HG03108 (cell line): ENCODE measurements at regions not wholly inside any gene's neighbourhood (a gene's known extent, or its start where the extent isn't known, plus 50 kb on each side); places are given as distances from the start of the nearest gene placed in this dataset.
"Not testable (repeated sequence)": the region's sequence is repeated elsewhere in the genome, so short reads cannot be mapped to it uniquely, and the experiment has no call there.

ENCODE experiments used
- ATAC-seq: cut with Tn5 transposase; IDR thresholded peaks from one replicate; pipeline ENCODE4 v1.9.1; 2021; ENCODE audit warnings: moderate library complexity; ENCODE audit not compliant: unreplicated experiment

DNA sequence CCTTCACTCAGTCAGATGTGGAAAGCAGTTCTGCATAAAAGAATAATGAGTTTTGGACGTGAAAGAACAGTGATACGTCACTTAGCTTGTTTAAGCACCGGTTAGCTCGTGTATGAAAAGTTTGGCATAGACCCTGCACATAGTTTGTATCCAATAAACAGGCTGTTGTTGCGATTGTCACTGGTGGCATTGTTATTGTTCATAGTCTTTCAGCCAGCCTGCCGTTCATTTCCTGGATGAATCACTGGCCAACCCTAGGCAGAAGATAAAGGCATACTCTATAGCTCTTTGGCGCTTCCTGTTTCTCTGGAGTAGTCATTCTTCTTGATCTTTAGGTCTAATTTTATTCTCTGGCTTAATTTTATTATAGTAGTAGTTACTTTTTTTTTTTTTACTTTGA lies 57.8 kb upstream of the ANKRD30A start:
- ATAC-seq = no peak

DNA sequence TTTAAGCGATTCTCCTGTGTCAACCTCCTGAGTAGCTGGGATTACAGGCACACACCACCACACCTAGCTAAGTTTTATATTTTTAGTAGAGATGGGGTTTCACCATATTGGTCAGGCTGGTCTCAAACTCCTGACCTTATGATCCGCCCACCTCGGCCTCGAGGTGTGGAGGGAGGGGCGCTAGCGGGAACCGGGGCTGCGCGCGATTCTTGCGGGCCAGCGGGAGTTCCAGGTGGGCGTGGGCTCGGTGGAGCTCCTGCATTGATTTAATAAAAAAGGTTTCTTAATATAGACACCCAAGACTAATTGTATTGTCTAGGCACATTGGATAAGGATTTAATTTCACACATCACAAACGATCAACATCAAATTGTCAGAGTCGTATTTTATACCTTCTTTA lies 63.1 kb upstream of the ANKRD30A start:
- ATAC-seq = not testable (repeated sequence)

DNA sequence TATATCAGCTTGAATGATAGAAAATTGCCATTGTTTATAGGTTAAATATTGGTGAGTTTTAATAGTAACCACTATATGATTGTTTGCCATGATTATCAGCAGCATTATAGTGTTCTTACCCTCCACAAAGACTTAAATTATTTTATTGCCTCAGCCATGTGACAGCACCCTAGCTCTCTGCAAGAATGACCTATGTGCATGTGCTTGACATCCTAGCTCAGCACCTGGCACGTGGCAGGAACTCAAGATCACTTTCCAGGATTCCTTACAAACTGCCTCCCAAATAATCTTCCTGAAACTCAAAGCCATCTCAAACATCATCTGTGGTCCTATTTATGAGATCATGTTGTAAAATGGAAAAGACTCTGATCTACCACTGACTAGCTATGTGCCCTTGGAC lies 68.1 kb upstream of the ANKRD30A start:
- ATAC-seq = no peak

DNA sequence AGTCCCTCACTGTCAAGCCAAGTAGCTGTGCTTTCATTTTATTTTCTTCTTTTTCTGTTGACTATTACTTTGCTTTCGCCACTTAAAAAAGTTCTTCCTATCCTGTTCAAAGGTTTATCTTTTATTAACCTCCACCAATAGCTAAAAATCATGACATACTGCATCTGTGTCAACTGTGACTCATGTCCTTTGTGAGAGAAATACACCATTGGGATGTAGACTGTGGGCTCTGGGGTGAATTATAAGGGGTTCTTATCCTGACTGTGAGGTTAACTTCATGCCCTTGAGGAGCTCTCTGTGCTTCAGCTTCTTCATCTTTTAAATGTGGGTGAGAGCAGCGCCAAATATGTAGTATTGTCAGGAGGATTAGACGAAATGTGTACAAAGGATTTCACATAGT lies 71.9 kb upstream of the ANKRD30A start:
- ATAC-seq = no peak

DNA sequence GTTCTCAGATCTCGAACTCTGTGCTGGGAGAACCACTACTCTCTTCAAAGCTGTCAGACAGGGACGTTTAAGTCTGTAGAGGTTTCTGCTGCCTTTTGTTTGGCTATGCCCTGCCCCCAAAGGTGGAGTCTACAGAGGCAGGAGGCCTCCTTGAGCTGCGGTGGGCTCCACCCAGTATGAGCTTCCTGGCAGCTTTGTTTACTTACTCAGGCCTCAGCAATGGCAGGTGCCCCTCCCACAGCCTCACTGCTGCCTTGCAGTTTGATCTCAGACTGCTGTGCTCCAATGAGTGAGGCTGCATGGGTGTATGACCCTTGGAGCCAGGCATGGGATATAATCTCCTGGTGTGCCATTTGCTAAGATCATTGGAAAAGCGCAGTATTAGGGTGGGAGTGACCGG lies 75.4 kb upstream of the ANKRD30A start:
- ATAC-seq = not testable (repeated sequence)

DNA sequence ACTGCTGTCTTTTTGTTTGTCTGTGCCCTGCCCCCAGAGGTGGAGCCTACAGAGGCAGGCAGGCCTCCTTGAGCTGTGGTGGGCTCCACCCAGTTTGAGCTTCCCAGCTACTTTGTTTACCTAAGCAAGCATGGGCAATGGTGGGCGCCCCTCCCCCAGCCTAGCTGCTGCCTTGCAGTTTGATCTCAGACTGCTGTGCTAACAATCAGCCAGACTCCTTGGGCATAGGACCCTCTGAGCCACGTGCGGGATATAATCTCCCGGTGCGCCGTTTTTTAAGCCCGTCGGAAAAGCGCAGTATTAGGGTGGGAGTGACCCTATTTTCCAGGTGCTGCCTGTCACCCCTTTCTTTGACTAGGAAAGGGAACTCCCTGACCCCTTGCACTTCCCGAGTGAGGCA lies 81.1 kb upstream of the ANKRD30A start:
- ATAC-seq = not testable (repeated sequence)

DNA sequence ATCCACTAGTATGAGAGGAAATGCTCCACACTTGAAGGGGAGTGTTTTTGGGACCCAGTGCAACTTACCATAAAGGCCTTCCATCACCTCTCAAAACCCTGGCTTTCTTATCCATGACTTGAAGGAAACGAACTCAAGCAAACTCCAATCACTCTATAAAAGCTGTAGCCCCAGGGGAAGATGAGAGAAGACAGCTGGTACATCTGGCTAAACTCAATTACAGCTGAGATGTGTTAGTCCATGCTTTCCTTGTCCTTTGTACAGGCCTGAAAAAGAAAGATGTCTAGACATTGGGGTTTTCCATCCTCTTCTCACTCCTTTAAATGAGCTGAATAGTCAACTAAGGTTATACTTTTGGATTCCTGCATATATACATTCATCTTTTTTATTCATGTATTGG lies 89.5 kb upstream of the ANKRD30A start:
- no peak for ATAC-seq

DNA sequence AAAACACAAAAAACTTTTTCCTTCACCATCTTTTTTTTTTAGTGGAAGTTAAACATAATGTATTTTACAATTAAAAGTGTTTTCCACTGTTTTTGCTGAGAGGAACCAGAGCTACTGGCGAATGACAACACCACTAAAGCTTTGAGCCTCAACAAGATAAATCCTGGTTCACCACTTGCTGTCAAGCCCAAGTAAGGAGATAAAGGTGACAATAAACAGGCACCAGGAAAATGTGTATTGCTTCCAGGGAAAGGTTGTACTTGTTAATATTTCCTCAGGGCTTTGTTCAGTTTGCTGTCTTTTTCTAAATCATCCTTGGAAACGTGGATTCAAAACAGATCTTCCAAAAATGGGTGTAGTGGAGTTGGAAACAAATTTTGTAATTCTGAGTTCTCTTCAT lies 109.9 kb upstream of the ANKRD30A start:
- ATAC-seq = no peak

DNA sequence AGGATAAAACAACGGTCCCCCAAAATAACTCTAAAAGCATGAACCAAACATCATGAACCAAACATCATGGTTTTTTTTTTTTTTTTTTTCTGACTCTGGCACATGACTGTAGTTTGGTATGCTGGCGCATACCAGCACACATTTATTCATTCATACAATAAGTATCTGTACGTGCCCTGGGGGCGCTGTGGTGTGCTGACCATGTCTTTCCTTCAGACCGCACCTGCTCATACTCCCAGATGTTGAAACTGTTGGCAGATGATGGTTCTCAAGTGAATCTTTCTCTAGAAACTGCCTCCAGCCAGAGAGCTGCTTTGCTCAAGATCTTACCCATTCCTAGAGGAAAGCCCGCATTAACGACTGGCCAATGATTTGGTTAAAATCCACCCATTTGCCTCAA lies 114.7 kb upstream of the ANKRD30A start:
- ATAC-seq = no peak

DNA sequence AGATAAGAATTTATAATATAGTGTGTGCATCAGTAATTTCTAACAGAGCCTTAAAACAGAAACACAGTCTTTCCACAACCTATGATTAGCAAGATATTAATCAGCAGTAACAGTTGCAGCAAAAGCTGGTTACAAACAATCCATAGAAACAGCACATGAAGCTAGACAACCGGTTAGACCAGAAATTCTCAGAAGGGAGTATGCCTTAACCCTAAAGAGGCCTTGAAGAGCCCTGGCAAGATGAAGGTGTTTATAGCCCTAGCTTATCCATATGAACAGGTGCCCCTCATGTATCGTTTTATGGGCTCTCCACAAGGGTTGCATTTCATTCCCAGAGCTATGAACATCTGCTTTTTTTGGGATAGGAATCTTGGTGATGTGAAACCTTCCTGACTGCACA lies 117.1 kb upstream of the ANKRD30A start:
- ATAC-seq = not testable (repeated sequence)

DNA sequence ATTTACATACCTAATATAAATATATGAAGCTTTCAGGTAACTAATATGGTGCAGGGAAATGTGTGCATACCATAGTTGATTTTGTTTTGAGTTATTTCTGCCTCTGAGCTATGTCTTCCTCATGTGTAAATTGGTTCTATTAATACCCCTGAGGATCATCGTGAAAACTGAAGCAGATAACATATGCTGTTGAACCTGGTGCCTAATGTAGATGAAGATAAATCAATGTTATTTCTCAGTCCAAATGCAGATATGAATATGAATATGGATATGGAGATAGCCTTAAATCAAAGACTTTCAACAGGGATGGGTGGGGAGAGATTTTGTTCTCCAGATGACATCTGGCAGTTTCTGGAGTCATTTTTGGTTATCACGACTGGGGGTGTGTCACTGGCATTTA lies 122.3 kb upstream of the ANKRD30A start:
- ATAC-seq = no peak

DNA sequence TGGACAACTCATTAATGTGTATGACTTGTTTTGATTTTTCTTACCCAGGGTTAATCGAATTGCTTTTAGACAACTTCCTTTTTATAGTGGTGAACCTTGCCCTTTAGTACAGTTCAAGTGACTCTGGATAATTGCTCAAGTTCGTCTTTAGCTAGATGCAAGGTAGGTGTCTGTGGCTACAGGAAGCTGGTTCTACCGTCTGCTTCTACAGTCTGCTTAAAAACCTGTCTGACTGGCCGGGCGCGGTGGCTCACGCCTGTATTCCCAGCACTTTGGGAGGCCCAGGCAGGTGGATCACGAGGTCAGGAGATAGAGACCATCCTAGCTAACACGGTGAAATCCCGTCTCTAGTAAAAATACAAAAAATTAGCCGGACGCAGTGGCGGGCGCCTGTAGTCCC lies 129.6 kb upstream of the ANKRD30A start:
- not testable (repeated sequence) for ATAC-seq

DNA sequence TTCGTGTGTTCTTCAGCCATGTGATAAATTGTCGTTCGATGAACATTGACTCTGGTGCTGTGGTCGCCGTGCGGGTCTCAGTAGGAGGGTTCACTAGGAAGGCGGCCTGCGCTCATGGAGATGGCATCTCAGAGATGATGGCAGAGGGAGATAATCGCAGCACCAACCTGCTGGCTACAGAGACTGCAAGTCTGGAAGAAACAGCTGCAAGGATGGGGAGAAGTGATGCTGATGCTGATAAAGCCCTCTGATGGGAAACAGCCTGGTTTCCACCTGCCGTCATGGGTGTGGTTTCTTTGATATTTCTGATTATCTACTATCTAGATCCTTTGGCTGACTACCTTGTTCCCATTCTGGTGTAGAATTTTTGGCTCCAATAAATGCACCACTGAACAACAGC lies 130.5 kb upstream of the ANKRD30A start:
- no peak for ATAC-seq

DNA sequence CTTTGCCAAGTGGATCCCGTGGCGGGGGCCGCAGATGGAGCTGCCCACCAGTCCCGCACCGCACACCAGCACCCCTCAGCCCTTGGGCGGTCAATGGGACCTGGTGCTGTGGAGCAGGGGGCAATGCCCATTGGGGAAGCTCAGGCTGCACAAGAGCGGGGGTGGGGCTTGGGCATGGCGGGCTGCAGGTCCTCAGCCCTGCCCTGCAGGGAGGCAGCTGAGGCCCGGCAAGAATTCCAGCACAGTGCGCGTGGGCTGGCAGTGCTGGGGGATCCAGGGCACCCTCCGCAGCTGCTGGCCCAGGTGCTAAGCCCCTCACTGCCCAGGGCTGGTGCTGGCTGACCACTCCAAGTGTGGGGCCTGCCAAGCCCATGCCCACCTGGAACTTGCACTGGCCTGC lies 136.2 kb upstream of the ANKRD30A start:
- ATAC-seq = no peak

DNA sequence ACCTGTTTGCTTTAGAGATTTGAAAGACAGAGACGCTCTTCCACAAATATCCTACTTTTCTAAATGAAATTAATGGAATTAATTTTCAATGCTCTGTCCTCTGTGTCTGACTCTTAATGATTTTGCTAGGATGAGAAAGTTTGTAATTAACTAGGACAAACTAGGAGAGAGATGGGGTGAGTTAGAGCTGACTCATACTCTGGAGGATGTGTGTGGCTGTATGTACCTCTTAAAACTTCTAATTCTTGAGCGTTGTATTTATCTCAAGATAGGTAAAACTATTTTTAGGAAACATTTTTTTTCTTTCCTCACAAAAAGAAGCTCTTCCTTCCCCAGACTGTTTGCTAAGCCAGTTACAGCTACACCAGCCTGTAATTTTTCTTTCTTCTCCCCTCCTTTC lies 178.8 kb upstream of the ANKRD30A start:
- no peak for ATAC-seq

DNA sequence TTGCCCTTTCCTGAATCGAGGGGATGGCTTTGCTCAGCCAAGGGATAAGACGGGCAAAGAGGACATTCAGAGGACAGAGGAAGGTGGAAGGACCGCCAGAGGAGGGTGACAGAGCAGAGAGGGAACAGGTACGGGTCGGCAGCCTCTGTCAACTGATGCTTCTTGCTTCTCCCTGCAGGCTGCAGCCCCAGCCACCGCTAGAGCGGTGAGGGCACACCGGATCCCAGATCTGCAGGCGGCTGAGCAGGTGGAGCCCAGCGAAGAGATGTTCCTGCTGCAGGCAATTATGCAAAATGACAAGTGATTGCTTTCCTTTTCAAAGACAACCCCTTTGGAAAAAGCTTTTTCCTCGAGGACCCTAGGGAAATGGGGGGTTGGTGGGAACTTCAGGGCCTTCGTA lies 181.9 kb upstream of the ANKRD30A start:
- no peak for ATAC-seq

DNA sequence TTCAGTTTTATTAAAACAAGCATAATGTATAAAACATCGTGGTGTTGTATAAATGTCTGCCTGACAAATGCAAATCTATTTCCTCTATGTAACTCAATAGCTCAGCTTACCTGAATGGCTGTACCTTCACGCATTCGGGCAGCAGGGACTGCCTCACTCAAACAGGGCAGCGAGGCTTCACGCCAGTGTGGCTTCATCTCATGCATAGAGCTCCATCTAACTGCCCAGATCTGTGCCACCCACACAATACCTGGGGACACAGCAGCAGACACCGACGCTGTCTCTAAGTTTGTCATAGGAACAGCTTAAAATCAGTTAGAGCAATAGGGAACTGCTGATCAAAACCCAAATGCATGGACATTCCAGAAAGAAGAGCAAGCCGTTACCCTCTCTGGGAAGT lies 182.8 kb upstream of the ANKRD30A start:
- no peak for ATAC-seq

DNA sequence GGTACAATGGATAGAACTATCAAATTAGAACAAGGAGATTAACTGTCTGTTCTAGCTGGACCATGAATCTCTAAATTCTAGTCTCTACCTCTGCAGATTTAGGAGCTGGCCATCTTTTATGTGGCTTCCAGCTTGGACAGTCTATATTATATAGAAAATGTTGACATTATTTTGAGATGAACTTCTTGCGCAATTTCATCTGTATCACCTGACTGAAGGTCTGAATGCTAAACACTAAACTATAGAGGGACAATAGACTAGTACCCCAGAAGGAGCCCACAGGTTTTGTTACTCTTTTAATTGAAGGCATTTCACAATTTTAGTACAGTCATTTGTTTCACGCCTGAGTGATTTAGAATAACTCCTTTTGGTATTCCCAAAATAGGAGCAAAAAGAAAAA lies 222.4 kb upstream of the ANKRD30A start:
- ATAC-seq = no peak

DNA sequence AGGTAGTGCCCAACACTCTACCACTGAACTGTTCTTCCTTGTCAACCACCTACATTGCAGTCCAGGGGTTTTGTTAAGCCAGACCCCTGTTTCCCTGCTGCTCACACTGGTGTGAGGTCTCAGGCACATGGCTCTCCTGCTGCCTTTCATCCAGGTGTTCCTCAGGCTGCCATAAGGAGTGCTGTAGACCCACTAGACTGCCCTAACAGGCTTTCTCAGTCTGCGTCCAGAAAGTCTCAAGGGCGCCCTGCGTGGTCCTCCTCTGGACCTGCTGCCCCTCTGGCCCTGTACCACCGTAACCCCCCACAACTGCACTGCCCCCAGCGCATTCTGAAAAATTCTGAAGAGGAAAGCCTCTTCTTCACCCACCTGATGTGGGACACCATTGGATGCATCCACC lies 225.7 kb upstream of the ANKRD30A start:
- ATAC-seq = no peak

DNA sequence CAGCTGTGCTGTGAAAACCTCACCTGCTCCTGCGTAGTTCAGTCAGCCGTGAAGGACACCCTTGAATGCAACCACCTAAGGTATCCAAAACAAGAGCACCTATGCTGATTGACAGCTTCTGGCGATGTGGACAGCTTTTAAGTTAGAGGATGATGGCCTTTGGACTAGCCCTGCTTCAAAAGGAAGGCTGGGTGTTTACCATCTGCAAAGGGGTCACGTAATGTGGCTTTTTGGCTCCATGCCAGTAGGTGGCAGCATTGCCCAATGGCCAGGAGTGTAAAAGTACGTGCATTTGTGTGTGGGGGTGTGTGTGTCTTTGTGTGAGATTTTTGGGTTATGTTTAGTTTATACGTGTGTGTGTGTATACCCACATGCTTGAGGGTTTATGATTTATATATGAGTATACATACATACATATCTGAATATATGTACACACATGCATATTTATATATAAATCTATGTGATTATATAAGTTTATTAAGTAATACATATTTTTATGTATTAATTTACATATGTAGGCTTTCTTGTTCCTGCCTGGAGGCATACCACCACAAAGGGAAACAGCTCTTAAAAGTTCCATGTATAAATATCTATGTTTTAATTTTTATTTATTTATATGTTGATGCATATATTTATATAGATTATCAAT lies 236.3 kb upstream of the ANKRD30A start:
- ATAC-seq = no peak

DNA sequence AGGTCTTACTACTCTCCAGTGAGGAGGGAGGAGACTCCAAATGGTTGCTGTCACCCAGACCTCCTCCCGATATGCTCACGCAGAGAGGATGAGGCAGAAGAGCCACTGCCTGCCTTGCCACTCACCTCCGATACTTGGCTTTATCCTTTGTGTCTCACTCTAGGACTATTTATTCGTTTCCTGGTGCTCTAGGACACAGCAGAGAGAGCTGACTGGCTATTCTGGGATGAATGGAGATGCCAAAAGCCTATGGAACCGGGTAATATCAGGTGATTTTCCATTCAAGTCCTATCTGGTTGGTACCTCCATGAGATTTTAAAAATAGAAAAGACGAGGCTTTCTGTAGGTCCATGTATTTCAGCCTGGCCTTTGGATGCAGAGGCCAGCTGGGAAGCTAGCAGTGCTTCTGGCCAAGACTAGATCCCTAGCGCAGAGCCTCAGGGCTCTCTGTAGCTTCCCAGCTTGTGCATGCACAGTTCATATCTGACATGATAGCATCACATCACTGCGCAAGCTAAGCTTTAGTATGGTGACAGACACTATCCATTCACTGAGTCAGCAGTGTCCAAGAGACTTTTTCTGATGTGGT lies 239.0 kb upstream of the ANKRD30A start:
- no peak for ATAC-seq

DNA sequence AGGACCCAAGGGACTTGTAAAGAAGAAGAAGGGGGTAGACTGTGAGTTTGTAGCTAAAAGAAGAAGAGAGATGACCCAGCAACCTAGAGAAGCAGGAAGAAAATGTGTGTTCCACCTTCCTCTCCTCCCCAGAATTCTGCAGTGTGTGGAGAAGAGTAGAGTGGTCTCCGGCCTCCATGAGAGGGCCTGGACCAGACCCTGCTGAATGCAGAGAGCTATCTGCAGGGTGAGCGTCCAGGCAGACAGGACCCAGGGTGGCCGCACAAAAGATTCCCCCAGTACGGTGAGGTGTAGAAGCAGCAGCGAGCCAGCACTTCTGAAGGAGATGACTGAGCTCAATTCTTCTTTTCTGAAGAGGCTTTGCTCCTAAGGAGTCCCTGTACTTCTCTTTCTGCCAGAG lies 239.7 kb upstream of the ANKRD30A start:
- no peak for ATAC-seq

DNA sequence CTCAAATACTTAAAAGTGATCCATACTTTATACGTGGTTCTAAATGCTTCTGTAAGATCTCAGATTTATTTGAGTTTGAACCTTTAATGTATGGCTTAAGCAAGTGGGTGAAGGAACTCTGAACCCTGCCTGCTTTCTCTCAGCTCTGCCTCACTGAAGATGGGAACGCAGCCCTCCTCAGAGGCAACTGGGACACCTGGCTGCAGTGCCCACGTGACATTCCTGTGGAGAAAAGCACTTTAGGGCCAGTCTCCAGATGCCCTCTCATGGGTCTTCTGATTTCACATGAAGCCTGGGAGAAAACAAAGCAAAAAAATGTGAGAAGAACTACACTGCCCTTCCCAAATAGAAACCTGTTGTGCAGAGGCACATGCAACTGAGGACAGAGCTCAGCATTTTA lies 242.6 kb upstream of the ANKRD30A start:
- ATAC-seq = no peak
